T1000 (cell line): ENCODE measurements at regions not wholly inside any gene's neighbourhood (a gene's known extent, or its start where the extent isn't known, plus 50 kb on each side); places are given as distances from the start of the nearest gene placed in this dataset.

Experiments
- DNase-seq: peaks from one replicate; lab custom pipeline; 2025; ENCODE audit warnings: mixed read lengths; lab: John Stamatoyannopoulos, UW

DNA sequence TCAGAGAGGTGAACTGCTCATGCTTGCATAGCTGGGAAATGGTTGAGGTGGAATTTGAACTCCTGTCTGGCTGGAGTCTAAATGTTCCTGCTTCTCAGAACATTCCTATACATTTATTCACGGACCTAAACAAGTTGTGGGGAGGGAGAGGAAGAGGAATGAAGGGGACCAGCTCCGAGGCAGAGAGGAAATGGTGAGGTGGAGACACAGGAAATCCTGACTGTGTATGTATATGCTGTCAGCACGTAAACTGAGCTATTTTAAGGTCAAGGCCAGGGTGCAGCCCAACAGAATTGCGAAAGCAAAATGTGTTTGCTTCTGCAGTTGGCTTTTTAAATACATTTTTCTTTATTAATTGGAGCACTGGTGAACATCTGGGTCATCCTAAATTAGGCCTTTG, 74.1 kb upstream of the POMGNT2 start:
- DNase-seq, result no peak

DNA sequence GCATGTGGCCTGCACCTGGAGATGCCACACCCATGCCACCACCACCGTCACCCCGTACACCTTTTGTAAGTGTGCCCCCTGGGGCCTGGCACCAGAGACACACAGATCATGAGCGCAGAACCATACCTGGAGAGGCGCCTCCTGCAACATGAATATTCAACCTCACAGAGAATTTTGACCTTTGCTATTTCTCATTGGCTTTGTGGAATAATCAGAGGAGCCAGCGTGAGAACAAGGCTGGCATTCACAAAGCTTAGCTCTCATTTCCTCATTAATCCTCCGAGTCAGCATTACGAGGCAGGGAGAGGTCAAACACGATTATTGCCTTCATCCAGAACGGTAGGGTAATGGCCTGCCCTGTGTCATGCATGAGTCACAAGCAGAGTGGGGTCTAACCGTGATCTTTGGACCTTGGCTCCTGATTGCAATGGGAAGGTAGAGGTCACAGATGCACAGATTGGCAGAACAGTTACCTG, 73.0 kb upstream of the POMGNT2 start:
- peak; percentile 27 for DNase-seq

DNA sequence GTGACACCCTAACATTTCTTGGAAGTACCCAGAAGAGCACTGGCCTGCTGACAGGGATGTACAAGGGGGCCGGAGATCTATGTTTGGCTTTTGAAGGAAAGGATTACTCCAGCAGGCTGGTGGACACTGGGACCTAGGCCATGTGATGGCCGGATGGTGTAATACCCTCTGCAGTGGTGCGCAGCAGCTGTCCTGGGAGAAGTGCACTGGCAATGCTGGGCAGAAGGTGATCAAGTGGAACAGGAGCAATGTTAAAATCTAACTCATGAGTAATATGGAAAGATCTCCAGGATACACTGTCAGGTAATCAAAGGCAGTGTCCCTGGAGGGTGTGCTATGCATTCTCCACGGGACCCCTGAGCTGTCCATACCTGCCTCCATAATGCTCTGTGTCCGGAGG, 71.2 kb upstream of the POMGNT2 start:
- no peak for DNase-seq

DNA sequence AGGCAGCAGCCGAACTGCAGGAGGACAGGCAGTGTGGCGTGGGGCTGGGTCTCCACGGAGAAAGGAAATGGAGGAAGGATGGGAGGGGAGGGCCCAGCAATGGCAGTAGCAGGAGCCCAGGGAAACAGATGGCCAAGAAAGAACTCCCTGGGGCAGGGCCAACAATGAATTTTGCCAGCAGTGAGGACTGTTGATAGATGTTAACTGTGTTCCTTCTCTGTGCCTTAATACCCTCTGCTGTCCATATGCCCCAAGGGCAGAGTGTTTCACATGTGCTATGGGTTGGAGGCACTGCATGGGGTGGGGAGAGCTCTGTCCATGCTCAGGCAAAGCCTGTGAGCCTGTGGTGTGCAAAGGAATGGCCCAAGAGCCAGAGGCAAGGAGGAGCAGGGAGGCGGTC, 70.8 kb upstream of the POMGNT2 start:
- DNase-seq, result no peak

DNA sequence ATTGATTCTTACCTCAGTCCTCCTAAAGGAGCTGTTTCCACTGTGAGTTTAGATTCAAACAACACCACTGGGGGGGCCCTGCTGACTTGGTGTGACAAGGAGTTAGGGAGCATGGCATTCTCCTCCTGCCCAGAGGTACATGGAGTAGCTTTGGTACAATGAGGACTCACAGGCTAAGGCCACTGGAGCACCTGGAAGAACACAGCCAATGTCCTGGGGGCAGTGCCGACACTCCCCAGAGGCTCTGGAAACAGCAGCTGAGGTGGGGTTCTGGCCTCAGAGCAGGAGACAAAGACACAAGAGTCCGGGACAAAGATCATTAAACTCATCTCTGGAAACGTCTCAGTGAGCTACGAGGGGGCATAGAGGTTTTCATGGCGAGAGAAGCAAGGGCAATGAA, 69.7 kb upstream of the POMGNT2 start:
- no peak for DNase-seq

DNA sequence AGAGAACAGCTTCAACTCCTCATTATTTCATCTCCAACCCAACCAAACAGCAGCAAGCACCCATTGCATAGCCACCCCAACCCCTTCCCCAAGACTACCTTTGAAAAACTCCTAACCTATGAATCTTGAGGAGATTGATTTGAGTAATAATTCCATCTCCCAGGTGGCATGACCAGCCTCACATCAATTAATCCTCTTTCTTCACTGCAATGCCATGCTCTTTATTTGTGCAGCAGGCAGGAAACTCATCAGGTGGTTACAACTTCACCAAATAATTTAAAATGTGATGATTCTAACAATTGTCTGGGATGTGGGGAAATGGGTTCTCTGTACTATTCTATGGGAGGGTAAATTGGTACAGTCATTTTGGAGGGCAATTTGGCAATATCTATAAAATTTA, 68.1 kb upstream of the POMGNT2 start:
- DNase-seq, result no peak

DNA sequence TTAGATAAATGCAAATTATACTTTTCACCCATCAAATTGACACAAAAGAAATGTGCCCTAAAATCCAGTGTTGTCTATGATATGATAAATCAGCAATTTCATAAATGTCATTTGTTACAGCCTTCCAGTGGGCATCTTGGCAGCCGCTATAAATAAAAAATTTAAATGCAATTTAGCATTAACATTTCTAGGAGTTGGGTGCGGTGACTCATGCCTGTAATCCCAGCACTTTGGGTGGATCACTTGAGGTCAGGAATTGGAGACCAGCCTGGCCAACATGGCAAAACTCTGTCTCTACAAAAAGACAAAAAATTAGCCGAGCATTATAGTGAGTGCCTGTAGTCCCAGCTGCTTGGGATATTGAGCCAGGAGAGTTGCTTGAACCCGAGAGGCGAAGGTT, 65.9 kb upstream of the POMGNT2 start:
- DNase-seq, result no peak

DNA sequence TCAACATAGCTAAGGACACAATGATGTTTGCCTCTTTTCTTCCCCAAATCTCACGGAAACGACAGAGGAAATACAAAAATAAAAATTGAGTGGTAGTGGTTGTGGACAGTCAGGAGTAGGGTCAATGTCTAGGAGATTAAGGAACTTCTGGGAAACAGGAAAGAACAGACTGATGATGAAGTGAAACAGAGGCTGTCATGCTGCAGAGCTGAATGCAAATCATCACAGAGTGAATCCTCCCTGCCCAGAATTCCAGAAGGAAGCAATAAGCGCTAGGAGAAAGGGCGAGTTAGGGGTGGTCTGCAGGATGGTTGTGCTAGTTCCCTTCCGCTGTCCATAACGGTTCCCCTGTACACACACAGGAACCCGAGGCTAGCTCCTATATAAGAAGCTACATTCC, 64.7 kb upstream of the POMGNT2 start:
- no peak for DNase-seq

DNA sequence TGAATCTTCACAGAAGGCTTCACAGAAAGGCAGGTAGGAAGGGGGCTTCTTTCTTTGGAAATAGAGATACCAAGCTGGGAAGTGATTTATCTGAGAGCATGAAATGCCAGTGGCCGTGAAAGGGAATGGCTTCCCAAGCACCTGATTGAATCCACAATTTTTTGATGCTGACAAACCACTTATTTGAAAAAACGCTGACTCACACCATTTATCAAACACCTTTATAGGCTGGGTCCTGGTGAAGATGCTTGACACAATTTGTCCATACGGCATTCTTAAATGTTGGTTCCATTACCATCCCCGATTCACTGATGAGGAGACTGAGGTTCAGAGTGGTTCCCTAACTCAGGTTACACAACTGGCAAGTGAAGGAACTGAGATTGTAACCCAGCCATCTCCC, 64.1 kb upstream of the POMGNT2 start:
- no peak for DNase-seq

DNA sequence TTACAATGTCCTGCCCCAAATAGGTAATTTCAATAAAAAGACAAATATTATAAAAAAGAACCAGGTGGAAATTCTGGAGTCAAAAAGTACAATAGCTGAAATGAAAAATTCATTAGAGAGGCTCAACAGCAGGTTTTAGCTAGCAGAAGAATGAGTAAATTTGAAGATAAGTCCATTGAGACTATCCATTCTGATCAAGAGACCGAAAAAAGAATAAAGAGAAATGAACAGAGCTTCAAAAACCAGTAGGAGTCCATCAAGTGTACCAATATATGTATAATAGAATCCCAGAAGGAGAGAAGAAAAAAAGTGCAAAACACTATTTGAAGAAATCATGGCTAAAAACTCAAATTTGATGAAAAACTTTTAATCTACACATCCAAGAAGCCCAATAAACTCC, 60.5 kb upstream of the POMGNT2 start:
- DNase-seq, result no peak

DNA sequence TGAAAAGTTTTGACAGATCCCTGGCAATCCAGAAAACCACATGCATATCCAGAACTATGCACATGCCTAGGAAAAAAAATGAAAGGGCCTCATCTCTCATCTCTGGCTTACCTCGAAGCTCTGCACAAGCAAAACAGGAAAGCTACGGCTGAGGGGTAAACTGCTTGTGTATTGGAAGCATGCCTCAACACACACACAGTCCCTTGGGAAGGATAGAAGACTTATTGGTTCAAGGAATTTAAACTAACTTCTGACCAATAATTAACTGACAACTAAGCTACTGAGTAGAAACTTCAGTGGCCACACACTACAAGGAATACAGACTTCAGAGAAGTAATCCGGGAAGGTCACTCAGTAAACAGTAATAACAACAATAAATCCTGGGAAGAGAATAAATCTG, 59.9 kb upstream of the POMGNT2 start:
- DNase-seq, result no peak

DNA sequence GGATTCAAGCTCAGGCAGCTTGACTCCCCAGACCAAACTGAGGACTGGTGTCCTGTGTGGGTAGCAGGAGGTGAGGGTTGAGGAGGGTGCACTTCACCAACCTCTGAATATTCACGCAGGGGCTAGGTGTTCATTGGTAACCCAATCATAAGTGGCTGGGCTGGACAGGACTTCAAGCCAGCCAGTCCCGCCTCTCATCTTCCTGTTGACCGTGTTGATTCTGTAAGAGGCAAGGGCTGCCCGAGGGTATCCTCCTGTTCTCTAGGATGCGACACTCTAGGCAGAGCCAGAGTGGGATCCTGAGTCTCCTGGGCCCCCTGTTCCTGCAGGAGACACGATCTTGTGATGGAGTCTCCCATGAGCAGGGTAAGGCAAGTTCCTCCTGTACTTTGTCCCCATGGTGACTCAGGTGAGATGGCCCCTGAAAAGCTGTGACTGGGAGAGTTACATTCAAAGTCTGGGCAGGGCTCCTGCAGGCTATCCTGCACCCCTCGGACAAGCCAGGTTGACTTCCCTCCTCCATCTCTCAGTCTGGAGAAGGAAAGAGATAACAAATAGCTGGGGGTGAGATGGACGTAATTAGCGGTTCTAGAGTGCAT, 58.1 kb upstream of the POMGNT2 start:
- DNase-seq, result no peak

DNA sequence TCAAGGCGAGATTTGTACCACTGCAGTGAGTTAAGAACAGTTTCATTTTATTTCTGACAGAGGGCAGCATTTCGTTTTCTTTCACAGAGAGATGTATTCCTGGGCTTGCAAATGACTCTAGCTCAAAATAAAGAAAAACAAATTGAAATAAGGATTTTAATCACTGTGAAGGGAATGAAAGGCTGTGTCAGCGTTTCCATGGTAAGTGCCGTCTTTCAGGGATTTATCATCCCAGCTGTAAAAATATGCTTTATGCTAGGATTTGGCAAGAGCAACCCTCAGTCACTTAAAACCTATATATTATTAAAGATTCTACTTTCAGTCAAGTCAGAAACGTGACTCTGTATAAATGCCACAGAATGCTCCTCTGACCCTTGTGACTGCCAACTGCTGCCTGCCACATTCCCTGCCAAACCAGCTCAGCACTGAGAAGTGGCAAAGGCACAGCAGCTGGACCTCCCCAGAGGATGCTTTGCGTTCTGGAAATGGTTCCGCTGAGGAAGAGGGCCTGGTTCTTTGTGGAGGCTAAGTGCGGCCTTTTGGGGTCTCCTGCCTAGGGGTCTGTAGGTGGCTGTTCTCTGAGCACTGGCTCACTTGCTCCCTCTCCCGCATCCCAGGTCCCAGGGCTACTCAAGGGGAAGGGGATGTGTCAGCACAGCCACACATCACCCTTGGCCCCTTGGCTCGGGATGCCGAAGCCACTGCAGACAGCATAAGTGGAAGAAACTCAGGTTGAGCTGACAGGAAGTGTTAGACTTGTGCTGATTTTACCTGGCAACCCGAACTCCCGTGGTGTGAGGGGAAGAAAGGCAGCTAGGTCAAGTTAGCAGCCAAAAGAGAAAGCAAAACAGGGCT, 56.6 kb upstream of the POMGNT2 start:
- DNase-seq, result no peak

DNA sequence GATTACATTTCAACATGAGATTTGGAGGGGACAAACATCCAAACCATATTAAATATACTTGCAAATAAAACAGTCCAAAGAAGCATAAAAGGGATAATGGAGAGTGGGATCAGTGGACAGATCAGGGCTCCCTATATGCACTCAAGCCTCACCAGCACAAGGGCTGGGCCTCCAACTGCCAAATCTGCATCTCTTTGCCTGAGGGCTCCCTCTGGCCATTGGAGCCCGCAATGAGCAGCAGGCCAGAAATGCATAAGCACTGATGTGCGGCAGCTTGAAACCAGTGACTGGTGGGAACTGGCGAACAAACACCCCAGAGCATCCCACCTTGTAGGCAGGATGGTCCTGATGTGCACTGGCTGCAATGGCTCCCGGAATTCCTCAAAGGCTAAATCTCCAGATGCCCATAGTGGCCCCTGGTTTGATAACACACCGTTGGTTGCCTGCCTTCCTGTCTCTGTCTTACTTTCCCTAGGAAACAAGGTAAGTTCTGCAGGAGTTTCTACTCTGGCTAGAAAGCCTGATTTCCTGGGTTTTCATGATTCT, 55.9 kb upstream of the POMGNT2 start:
- DNase-seq, result no peak

DNA sequence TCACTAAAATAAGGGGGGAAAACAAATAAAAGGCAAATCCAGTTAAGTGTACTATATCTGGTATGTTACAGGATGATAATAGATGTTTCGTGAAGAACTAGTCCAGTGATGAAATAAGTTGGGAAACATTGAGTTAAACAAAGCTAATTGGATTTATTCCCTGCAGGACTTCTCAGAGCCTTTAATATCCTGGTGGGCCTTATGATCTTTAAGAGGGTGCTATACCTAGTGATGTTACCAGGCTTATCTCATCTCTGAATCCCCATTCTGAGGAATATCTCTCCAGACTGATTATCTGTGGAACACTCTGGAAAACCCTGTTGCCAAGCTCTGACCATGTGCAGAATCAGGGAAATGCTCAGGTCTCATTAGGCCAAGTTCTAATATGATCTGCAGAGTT, 54.8 kb upstream of the POMGNT2 start:
- DNase-seq, result no peak

DNA sequence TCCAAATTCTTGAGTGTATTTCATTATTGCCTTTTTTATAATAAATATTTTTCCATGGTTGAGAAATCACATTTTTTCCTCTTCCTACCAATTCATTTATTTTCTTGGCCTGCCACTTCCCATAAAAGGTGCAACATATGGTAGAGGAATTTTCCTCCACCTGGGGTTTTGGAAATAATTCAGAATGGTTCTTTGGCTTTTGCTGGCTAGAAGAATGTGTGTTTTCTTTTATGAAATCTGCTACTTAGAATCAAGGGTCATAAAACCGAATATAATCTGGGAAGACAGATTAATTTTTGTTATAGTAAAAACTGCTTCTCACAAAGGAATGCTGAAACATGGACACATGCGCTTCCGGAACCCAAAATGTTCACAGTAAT, 54.0 kb upstream of the POMGNT2 start:
- DNase-seq, result no peak

DNA sequence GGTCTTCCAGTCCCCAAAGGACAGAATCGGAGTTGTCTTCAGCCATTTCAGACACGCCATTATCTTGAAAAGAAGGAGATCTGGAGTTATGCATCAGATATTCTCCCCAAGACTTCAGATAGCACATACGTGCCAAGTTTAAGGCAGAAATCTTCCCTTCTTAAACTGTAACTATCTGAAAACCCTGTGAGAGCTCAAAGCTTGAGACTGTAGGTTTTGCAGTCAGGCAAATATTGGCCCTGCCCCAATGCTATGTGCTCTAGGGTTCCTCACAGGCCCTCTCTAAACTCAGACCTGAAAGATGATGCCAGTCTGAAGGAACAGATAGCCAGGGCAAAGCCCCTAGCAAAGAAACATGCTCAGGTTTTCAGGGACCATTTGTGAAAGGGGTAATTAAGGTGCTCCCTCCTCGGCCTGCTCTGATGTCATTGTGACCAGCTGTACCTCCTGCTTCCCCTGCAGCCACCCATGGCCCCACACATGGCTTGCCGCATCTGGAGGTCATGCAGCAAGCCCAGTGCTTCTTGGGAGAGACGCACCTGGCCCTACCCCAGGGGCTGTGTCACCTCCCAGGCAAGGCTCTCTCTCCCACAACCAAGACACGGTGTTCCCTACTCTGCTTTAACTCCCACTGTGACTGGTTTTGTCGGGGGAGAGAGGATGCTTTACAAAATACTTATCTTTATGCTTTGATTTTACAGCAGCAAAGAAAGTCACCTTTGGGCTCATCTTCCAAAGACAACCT, 53.4 kb upstream of the POMGNT2 start:
- DNase-seq, result no peak

DNA sequence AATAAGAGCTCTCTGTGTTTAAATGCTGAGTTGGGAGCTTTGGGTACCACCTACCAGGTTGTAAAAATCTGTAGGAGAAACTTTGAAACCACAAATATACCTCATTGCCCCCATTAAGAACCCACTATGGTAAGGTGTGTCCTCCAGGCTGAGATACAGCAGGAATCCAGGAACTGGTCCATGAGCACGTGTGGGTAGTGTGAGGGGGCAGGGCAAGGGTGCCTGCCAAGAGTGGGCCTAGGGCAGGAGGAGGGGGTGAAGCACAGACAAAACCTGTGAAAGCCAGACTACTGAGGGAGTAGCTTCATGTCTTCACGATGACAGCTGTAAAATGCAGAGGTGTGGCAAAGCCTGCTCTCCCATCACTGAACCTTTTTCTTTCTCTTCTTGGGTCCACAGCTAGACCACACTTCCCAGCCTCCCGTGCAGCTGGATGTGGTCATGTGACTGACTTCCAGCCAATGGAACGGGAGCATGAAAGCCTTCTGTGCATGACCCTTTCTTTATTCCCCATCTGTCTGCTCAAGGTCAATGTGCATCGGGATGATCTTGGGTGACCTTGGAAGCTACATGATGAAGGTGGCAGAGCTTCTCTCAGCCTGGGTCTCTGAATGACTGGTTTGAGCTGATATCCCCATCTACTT, 51.1 kb upstream of the POMGNT2 start:
- no peak for DNase-seq

DNA sequence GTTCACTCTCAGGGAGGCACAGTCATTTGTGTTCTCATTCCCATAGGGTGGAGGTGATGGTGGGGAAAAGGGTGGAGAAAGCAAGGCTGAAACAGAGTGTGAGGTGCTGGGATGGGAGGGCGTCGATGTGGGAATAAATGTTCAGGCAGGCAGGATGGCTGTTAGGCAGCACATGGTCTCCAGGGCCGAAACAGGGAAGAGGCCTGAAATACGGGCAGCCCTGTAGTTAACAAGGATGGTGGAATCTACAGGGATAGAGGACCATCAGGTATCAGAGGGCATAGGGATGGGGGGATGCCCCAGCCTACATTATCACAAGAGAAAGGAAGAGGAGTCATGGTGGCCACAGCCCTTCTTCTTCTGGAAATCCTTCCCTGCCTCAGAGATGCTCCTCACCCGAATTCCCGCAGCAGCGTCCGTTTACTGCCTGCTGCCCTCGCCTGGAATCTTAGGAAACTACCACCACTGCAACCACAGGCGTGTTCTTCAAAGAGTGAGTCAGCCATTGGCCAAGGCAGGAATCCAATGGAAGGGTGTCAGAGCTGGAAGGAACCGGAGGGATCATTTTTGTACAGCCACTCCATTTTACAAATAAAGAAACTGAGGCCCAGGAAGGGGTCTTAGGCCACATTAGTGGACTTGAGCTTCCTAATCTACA, 49.7 kb upstream of the POMGNT2 start:
- DNase-seq, result peak; percentile 45
